ENCODE measurements at regions not wholly inside any gene's neighbourhood (a gene's known extent, or its start where the extent isn't known, plus 50 kb on each side); places are given as distances from the start of the nearest gene placed in this dataset.

DNA sequence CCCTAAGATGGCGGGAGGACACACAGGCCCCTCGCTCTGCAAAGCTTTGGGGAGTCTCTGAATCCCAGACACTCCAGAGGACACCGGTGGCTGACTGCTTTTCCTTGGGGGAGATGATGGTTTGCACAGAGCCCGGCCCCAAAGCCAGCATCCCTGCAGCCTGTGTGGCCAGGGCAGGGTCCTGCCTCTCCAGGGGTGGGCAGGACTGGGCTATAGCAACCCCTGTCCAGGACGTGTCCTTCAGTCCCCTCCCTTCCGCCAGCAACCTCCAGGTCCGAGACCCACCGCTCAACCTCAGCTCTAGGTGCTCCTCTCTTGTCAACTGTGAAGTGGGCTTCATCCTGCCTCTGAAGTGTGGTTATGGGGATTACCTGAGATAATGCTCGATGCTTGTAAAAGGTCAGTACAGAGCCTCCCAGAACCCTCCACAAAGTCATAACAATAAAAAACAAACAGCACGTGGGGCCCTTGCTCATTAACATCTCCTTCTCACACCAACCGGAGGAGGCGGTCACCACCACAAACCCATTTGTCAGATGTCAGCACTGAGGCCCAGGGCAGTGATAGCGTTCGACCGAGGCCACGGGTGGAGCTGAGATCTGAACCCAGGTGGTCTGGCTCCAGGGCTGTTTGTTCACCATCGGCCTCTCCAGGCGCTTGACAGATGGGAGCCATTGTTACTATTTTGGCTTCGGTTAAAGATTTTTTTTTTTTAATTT lies 304.8 kb downstream of the IRF8 start:
- no peak; the same call in 1 of the 3 replicates for ATAC-seq
- ChIA-PET SMC1A (ENCODE audit: uncharacterized antibody, unreplicated experiment) (interaction anchor here (0.6 kb wide), 2 partner anchors 30 to 596 kb away, joined by 3 read pairs; no protein-coding TSS in a partner anchor), CTCF (no interaction called here), RAD21 (ENCODE audit: unreplicated experiment) (interaction anchor here (0.6 kb wide), 1 partner anchor 49 kb away, joined by 5 read pairs; no protein-coding TSS in a partner anchor), POLR2A (no interaction called here)
- intact Hi-C loops (cut with micrococcal nuclease; ENCODE audit: unreplicated experiment): loop anchor here (10.0 kb wide), 1 partner anchor 129 kb away; no protein-coding TSS in a partner anchor
- Histone ChIP-seq H3K27ac (ENCODE audit: control insufficient read depth, insufficient read depth) (no peak overlapping the region), H3K79me2 (ENCODE audit: control insufficient read depth, insufficient read depth, low read length) (no peaks in the 10 kb centered on the region), H4K20me1 (ENCODE audit: control insufficient read depth, insufficient read depth) (no peaks in the 10 kb centered on the region), H2AFZ (ENCODE audit: control insufficient read depth, low read depth, low read length) (no peak overlapping the region), H3K9ac (ENCODE audit: control insufficient read depth, insufficient read depth, low read length) (no peak overlapping the region), H3K27me3 (replicated peaks in 1 of 2; ENCODE audit: control insufficient read depth in 2 of 2, insufficient read depth in 2 of 2, low read length in 1 of 2) (peaks cover 5 to 11% of the 10 kb centered on the region in 2 experiments), H3K4me2 (ENCODE audit: control insufficient read depth, insufficient read depth) (no peak overlapping the region), H3K36me3 (ENCODE audit: control insufficient read depth in 2 of 2, insufficient read depth in 2 of 2, low read length in 1 of 2) (no peaks in the 10 kb centered on the region), H3K4me1 (ENCODE audit: control insufficient read depth, insufficient read depth, low read length) (no peaks in the 10 kb centered on the region), H3K4me3 (no peak overlapping the region), H3K9me3 (replicated peaks; ENCODE audit: control insufficient read depth, insufficient read depth, low read length) (no peaks in the 10 kb centered on the region)
- in situ Hi-C loops (cut with MboI): no loop called here
- no peak for FAIRE-seq
- no peak for DNase-seq (ENCODE audit: low read depth, low spot score)
- BruUV-seq (replicated peaks): no TSS peak
- WGBS (ENCODE audit: insufficient coverage, insufficient replicate concordance, low lambda C conversion rate, missing lambda C conversion rate): 37% methylated on average over 19 of the region's 19 CpGs
- TF ChIP-seq ZBTB33 (IDR thresholded peaks at IDR 0.05): no peak
- TF ChIP-seq RELA (IDR thresholded peaks at IDR 0.05; ENCODE audit: borderline replicate concordance, partially characterized antibody): no peak
- TF ChIP-seq SPI1 (IDR thresholded peaks at IDR 0.05; ENCODE audit: borderline replicate concordance, insufficient read depth, low read depth, low read length): no peak
- no peak for TF ChIP-seq SUZ12 (IDR thresholded peaks at IDR 0.05; ENCODE audit: unreplicated experiment)
- TF ChIP-seq YY1 (IDR thresholded peaks at IDR 0.05; ENCODE audit: low read depth, low read length): no peak
- no peak for TF ChIP-seq ATF7 (IDR thresholded peaks at IDR 0.05; ENCODE audit: low read depth)
- no peak for TF ChIP-seq POU2F2 (IDR thresholded peaks at IDR 0.05; ENCODE audit: borderline replicate concordance, low read depth, low read length)
- TF ChIP-seq GATAD2B (conservative IDR thresholded peaks at IDR 0.05; ENCODE audit: low read depth): no peak
- no peak for TF ChIP-seq CREM (IDR thresholded peaks at IDR 0.05; ENCODE audit: low read depth)
- no peak for TF ChIP-seq PAX5 (IDR thresholded peaks at IDR 0.05; ENCODE audit: borderline replicate concordance, low read depth, low read length)
- no peak for TF ChIP-seq BCLAF1 (IDR thresholded peaks at IDR 0.05)
- TF ChIP-seq NKRF (conservative IDR thresholded peaks at IDR 0.05): no peak
- TF ChIP-seq MEF2B (IDR thresholded peaks at IDR 0.05; ENCODE audit: partially characterized antibody, poor library complexity, severe bottlenecking): no peak
- no peak for TF ChIP-seq NFYA (IDR thresholded peaks at IDR 0.05; ENCODE audit: borderline replicate concordance, low read depth, low read length)
- TF ChIP-seq EP300 (IDR thresholded peaks at IDR 0.05; ENCODE audit: borderline replicate concordance in 1 of 2, control insufficient read depth in 1 of 2, low read depth in 2 of 2, low read length in 2 of 2): no peak
- TF ChIP-seq SREBF2 (IDR thresholded peaks at IDR 0.05; ENCODE audit: low read length): no peak

Measured in GM12878 (cell line).